A673 (cell line): ENCODE measurements at regions not wholly inside any gene's neighbourhood (a gene's known extent, or its start where the extent isn't known, plus 50 kb on each side); places are given as distances from the start of the nearest gene placed in this dataset.

ENCODE experiments used
- CTCF ChIP-seq: fragments of 300-800, 200-600 bp; sonication (generic); conservative IDR thresholded peaks from 2 replicates; pipeline ENCODE4 v1.5.1; 2017; ENCODE audit warnings: low read depth, mild to moderate bottlenecking, antibody characterized with exemption, low read length, moderate library complexity, mixed read lengths
- EZH2 ChIP-seq: fragments of 200-600 bp; sonication (generic); IDR thresholded peaks from 2 replicates; pipeline ENCODE4 v1.6.1; 2017; ENCODE audit warnings: borderline replicate concordance, low read depth, mild to moderate bottlenecking, mixed read lengths, antibody characterized with exemption, low read length; ENCODE audit not compliant: poor library complexity, severe bottlenecking

GRCh38 chr1:99163671-99164070 is 100.6 kb upstream of the PLPPR4 start:
- TF ChIP-seq CTCF (no peak), EZH2 (no peak)
